B cell (primary cell): ENCODE measurements at regions not wholly inside any gene's neighbourhood (a gene's known extent, or its start where the extent isn't known, plus 50 kb on each side); places are given as distances from the start of the nearest gene placed in this dataset.

Experiments used
- CTCF ChIP-seq: fragments of 200-600 bp; IDR thresholded peaks from one replicate; pipeline ENCODE4 v1.8.0; 2022; ENCODE audit warnings: antibody characterized with exemption, mild to moderate bottlenecking
- EZH2 ChIP-seq: IDR thresholded peaks from 2 replicates; pipeline ENCODE4 v1.6.1; 2012; ENCODE audit warnings: borderline replicate concordance, low read depth, mild to moderate bottlenecking, moderate library complexity, low read length; ENCODE audit not compliant: insufficient read depth, poor library complexity, severe bottlenecking

GRCh38 chr14:83575301-83575700 is 1954.6 kb upstream of the FLRT2 start:
- no peak for TF ChIP-seq CTCF
- TF ChIP-seq EZH2: no peak
